ENCODE measurements at regions not wholly inside any gene's neighbourhood (a gene's known extent, or its start where the extent isn't known, plus 50 kb on each side); places are given as distances from the start of the nearest gene placed in this dataset.

- TF ChIP-seq CTCF (IDR thresholded peaks at IDR 0.05), result no peak
- TF ChIP-seq POLR2A (IDR thresholded peaks at IDR 0.05), result no peak
Observed at GRCh38 chr5:89981021-89981420, 428.5 kb downstream of the CETN3 start.
